Glomerular visceral epithelial cell (primary cell): ENCODE measurements at regions not wholly inside any gene's neighbourhood (a gene's known extent, or its start where the extent isn't known, plus 50 kb on each side); places are given as distances from the start of the nearest gene placed in this dataset.
"Not testable (repeated sequence)": the region's sequence is repeated elsewhere in the genome, so short reads cannot be mapped to it uniquely, and the experiment has no call there.

Source experiments
- DNase-seq: peaks from one replicate; pipeline ENCODE4 v3.0.0-alpha.2; 2016; ENCODE audit errors: extremely low spot score

- DNase-seq: peak; percentile 87
Observed at GRCh38 chr20:28562510-28562898, 2695.0 kb upstream of the DEFB115 start.

- DNase-seq: peak; percentile 79
Observed at GRCh38 chr20:28562899-28563521, 2694.5 kb upstream of the DEFB115 start.

GRCh38 chr20:28564024-28564423 lies 2693.4 kb upstream of the DEFB115 start:
- not testable (repeated sequence) for DNase-seq

- DNase-seq: not testable (repeated sequence)
Observed at GRCh38 chr20:28564688-28565463, 2692.6 kb upstream of the DEFB115 start.

GRCh38 chr20:28575991-28576390 lies 2681.5 kb upstream of the DEFB115 start:
- DNase-seq: not testable (repeated sequence)

- DNase-seq: not testable (repeated sequence)
Observed at GRCh38 chr20:28591680-28592079, 2665.8 kb upstream of the DEFB115 start.

- not testable (repeated sequence) for DNase-seq
Observed at GRCh38 chr20:28593383-28593782, 2664.1 kb upstream of the DEFB115 start.

GRCh38 chr20:28594476-28594875 lies 2663.0 kb upstream of the DEFB115 start:
- DNase-seq: not testable (repeated sequence)

GRCh38 chr20:28602006-28602402 lies 2655.5 kb upstream of the DEFB115 start:
- DNase-seq: not testable (repeated sequence)

- DNase-seq: peak; percentile 96
Observed at GRCh38 chr20:28602403-28603217, 2654.9 kb upstream of the DEFB115 start.

- not testable (repeated sequence) for DNase-seq
Observed at GRCh38 chr20:28603218-28603577, 2654.3 kb upstream of the DEFB115 start.

GRCh38 chr20:28616354-28616753 lies 2641.1 kb upstream of the DEFB115 start:
- DNase-seq: no peak

- not testable (repeated sequence) for DNase-seq
Observed at GRCh38 chr20:28619956-28620651, 2637.4 kb upstream of the DEFB115 start.

GRCh38 chr20:28625112-28625511 lies 2632.4 kb upstream of the DEFB115 start:
- DNase-seq: not testable (repeated sequence)

GRCh38 chr20:28640831-28641230 lies 2616.6 kb upstream of the DEFB115 start:
- not testable (repeated sequence) for DNase-seq
